Mesenchymal stem cell (in vitro differentiated cells and primary cell): ENCODE measurements at regions not wholly inside any gene's neighbourhood (a gene's known extent, or its start where the extent isn't known, plus 50 kb on each side); places are given as distances from the start of the nearest gene placed in this dataset.
A peak's percentile ranks its signal among the peaks of the same experiment; 100 is the strongest.

Source experiments
- DNase-seq: peaks from one replicate; pipeline ENCODE4 v3.0.0-alpha.2; 2013
- H2AFZ ChIP-seq: one replicate; pipeline ENCODE4 v1.6.1; 2013; ENCODE audit warnings: low read depth, mild to moderate bottlenecking, control low read depth, inconsistent platforms, low read length, moderate library complexity
- H2AK5ac ChIP-seq: 2 replicates; pipeline ENCODE4 v1.6.1; 2013; ENCODE audit warnings: low read length, moderate library complexity, mild to moderate bottlenecking, inconsistent platforms; ENCODE audit not compliant: severe bottlenecking
- H2BK120ac ChIP-seq: one replicate; pipeline ENCODE4 v1.6.1; 2013; ENCODE audit warnings: low read depth, mild to moderate bottlenecking, inconsistent platforms, low read length, moderate library complexity
- H2BK12ac ChIP-seq, 2 experiments: one replicate each; pipeline ENCODE4 v1.6.1; 2013; ENCODE audit warnings: inconsistent platforms in 2 of 2, low read length in 2 of 2, mild to moderate bottlenecking in 2 of 2, moderate library complexity in 2 of 2, control low read depth in 1 of 2
- H2BK15ac ChIP-seq: one replicate; pipeline ENCODE4 v1.6.1; 2013; ENCODE audit warnings: mild to moderate bottlenecking, low read depth, inconsistent platforms; ENCODE audit not compliant: poor library complexity, severe bottlenecking
- H2BK5ac ChIP-seq: 2 replicates; pipeline ENCODE4 v1.6.1; 2013; ENCODE audit warnings: low read depth, mild to moderate bottlenecking, low read length, control low read depth, inconsistent platforms; ENCODE audit not compliant: poor library complexity, severe bottlenecking
- H3K14ac ChIP-seq, 2 experiments: one replicate each; pipeline ENCODE4 v1.6.1; 2013; ENCODE audit warnings: inconsistent platforms in 2 of 2, low read length in 2 of 2, control low read depth in 1 of 2, mild to moderate bottlenecking in 1 of 2, moderate library complexity in 1 of 2
- H3K18ac ChIP-seq, 2 experiments: one replicate each; pipeline ENCODE4 v1.6.1; 2013; ENCODE audit warnings: inconsistent platforms in 2 of 2, low read length in 2 of 2, control low read depth in 1 of 2, low read depth in 1 of 2, mild to moderate bottlenecking in 1 of 2
- H3K23ac ChIP-seq, 2 experiments: one replicate each; pipeline ENCODE4 v1.6.1; 2013; ENCODE audit warnings: inconsistent platforms in 2 of 2, low read length in 2 of 2, mild to moderate bottlenecking in 2 of 2, moderate library complexity in 2 of 2, control low read depth in 1 of 2
- H3K27ac ChIP-seq: 2 replicates; pipeline ENCODE4 v1.5.1; 2013; ENCODE audit warnings: mild to moderate bottlenecking, moderate library complexity, low read length, control low read depth, inconsistent platforms; ENCODE audit not compliant: poor library complexity, severe bottlenecking
- H3K27me3 ChIP-seq, 2 experiments: 2 replicates each; pipeline versions ENCODE4 v1.6.1 to v1.7.0; 2013; ENCODE audit warnings: low read length in 2 of 2, mild to moderate bottlenecking in 2 of 2, moderate library complexity in 2 of 2, control low read depth in 1 of 2, inconsistent platforms in 1 of 2; ENCODE audit not compliant: control insufficient read depth in 1 of 2, insufficient read depth in 1 of 2
- H3K36me3 ChIP-seq, 2 experiments: 2 replicates each; pipeline versions ENCODE4 v1.6.1 to v1.7.0; 2013; ENCODE audit warnings: low read length in 2 of 2, control low read depth in 1 of 2, inconsistent platforms in 1 of 2, low read depth in 1 of 2, mild to moderate bottlenecking in 1 of 2; ENCODE audit not compliant: insufficient read depth in 2 of 2, control insufficient read depth in 1 of 2
- H3K4ac ChIP-seq, 2 experiments: one replicate each; pipeline ENCODE4 v1.6.1; 2013; ENCODE audit warnings: inconsistent platforms in 2 of 2, low read length in 2 of 2, mild to moderate bottlenecking in 2 of 2, moderate library complexity in 2 of 2, control low read depth in 1 of 2, low read depth in 1 of 2
- H3K4me1 ChIP-seq: 2 replicates; pipeline ENCODE4 v1.6.1; 2013; ENCODE audit warnings: low read depth, low read length, control low read depth; ENCODE audit not compliant: control insufficient read depth, insufficient read depth
- H3K4me2 ChIP-seq: 2 replicates; pipeline ENCODE4 v1.6.1; 2013; ENCODE audit warnings: low read length, mild to moderate bottlenecking, inconsistent platforms; ENCODE audit not compliant: poor library complexity, severe bottlenecking
- H3K4me3 ChIP-seq, 2 experiments: 2 replicates each; pipeline versions ENCODE4 v1.5.1 to v1.7.0; 2013; ENCODE audit warnings: low read length in 2 of 2, mild to moderate bottlenecking in 2 of 2, control low read depth in 1 of 2, low read depth in 1 of 2; ENCODE audit not compliant: insufficient read depth in 1 of 2
- H3K79me1 ChIP-seq: replicated peaks from 2 replicates; pipeline ENCODE4 v1.6.1; 2013; ENCODE audit warnings: mild to moderate bottlenecking, control low read depth, low read length, inconsistent platforms; ENCODE audit not compliant: poor library complexity, severe bottlenecking
- H3K9ac ChIP-seq: 2 replicates; pipeline ENCODE4 v1.7.0; 2013; ENCODE audit warnings: mild to moderate bottlenecking, low read length, moderate library complexity
- H3K9me3 ChIP-seq: 2 replicates; pipeline ENCODE4 v1.7.0; 2013; ENCODE audit warnings: mild to moderate bottlenecking, low read length; ENCODE audit not compliant: control insufficient read depth
- H4K8ac ChIP-seq: one replicate; pipeline ENCODE4 v1.6.1; 2013; ENCODE audit warnings: inconsistent platforms, mild to moderate bottlenecking, low read length, moderate library complexity
- H4K91ac ChIP-seq: one replicate; pipeline ENCODE4 v1.6.1; 2013; ENCODE audit warnings: mild to moderate bottlenecking, low read length, inconsistent platforms
- WGBS: methylation state at CpG from one replicate; pipeline ENCODE4 v1.1.7; 2013; ENCODE audit warnings: mixed read lengths; 5-methylcytosine and 5-hydroxymethylcytosine counted together

DNA sequence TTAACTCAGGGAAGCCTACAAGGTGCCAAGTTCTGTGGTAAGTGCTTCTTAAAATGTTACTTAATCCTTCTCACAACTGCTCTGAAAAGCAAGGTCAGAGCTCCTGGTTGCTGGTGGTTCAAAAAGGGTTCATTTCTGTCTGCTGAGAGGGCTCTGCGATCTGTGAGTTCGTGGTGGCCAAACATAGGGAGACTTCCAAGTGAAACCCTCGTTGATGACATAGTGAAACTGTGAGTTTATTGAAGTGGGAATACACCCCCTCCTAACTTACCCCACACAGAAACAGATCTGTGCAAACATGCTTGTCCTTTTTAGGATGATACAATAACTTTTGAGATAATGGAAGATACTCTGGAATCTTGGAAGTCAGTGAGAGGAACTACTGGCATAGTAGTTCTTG is 164.8 kb upstream of the PGRMC2 start:
- no peak overlapping the region for H2BK5ac ChIP-seq
- no peak overlapping the region for H3K4me3 ChIP-seq
- peak overlapping the region; percentile 54 for H3K9ac ChIP-seq
- DNase-seq = no peak
- no peak overlapping the region for H4K8ac ChIP-seq
- no peak overlapping the region for H3K18ac ChIP-seq
- H3K23ac ChIP-seq = no peak overlapping the region
- no peak overlapping the region for H2BK120ac ChIP-seq
- H3K4me1 ChIP-seq = peaks cover 13% of the 10 kb centered on the region
- H4K91ac ChIP-seq = no peak overlapping the region
- no peak overlapping the region for H3K4me2 ChIP-seq
- H3K27ac ChIP-seq = no peak overlapping the region
- no peaks in the 10 kb centered on the region for H3K9me3 ChIP-seq
- no peak overlapping the region for H3K14ac ChIP-seq
- H3K79me1 ChIP-seq = peaks cover 3% of the 10 kb centered on the region
- 100% methylated on average over 1 of the region's 3 CpGs for WGBS
- no peak overlapping the region for H3K4ac ChIP-seq
- H2BK15ac ChIP-seq = no peak overlapping the region
- H2AK5ac ChIP-seq = peak overlapping the region; percentile 86
- H3K27me3 ChIP-seq = no peaks in the 10 kb centered on the region
- no peak overlapping the region for H2AFZ ChIP-seq
- H3K36me3 ChIP-seq = no peaks in the 10 kb centered on the region
- no peak overlapping the region for H2BK12ac ChIP-seq

DNA sequence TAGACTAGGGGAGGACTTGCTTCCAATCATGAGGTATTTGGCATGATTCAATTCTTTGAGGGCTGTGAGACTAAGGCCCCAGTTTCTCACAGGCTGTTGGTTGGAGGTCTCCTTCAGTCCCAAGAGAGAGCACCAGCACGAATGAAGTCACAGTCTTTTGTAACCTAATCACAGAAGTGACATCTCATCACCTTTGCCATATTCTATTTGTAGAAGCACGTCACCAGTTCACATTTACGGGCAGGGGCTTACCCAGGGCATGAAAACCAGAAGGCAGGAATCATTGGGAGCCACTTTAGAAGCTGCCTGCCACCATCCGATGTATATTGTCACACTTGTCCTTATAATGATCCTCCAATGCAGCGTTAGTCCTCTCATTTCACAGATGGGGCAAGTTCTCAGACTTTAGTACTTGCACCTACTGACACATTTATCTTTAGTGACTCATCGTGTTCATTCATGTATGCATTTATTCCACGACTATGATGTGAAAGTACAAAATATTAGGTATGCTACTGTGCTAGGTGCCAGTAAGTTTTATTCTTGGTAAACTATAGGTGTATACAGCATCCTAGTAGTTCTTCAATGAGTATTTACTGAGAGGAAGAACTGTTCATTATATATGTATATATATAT is 163.8 kb upstream of the PGRMC2 start:
- Histone ChIP-seq H3K4me3 (no peak overlapping the region), H3K9ac (no peak overlapping the region), H2AK5ac (peak overlapping the region; percentile 5), H3K27ac (no peak overlapping the region), H4K91ac (no peak overlapping the region), H3K36me3 (no peaks in the 10 kb centered on the region), H2BK120ac (no peak overlapping the region), H3K27me3 (no peaks in the 10 kb centered on the region), H2AFZ (no peak overlapping the region), H2BK15ac (no peak overlapping the region), H3K4me1 (peaks cover 13% of the 10 kb centered on the region), H2BK5ac (no peak overlapping the region), H2BK12ac (peak overlapping the region in 1 of 2 experiments; percentile 43), H3K9me3 (no peaks in the 10 kb centered on the region), H3K18ac (peak overlapping the region in 1 of 2 experiments; percentile 68), H3K4me2 (no peak overlapping the region), H4K8ac (no peak overlapping the region), H3K79me1 (peaks cover 6% of the 10 kb centered on the region), H3K14ac (no peak overlapping the region), H3K4ac (no peak overlapping the region), H3K23ac (no peak overlapping the region)
- WGBS = 95% methylated on average over 7 of the region's 7 CpGs
- no peak for DNase-seq

DNA sequence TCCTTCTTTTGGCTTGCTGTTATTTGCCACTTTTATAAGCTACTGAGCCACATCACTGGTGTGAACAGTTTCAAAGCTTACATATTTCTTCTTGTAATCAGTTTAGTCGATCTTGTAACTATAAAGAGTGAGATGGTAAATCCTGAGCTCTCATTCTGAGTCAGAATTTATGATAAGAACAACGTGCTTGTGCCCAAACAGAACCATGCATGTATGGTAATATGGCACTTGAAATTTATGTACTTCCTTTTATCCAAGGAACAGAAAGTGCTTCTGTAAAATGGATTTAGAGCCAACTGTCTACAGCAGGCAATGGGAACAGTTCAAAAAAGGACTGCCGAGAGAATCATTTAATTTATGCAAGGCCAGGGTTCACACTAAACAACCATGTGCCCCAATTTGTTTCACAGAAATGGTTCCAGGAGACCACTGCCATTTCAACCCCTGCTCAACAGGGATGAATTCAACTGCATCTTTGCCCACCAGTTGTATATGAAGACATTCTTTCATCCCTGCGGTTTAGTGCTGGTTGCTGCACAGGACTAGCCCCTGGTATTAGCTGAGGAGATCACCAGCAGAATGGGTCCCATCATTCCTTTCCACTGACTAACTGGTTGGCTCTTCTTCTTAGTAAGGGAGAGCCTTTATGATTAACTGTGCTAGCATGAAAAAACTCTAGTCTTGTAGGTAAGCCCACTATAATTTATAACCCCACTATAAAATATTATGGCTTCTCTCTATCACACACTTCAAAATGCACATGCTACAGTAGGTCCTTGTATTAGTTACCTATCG is 162.9 kb upstream of the PGRMC2 start:
- Histone ChIP-seq H3K23ac (no peak overlapping the region), H3K9me3 (no peaks in the 10 kb centered on the region), H2BK12ac (peak overlapping the region in 1 of 2 experiments; percentile 64), H2AFZ (no peak overlapping the region), H3K18ac (no peak overlapping the region), H2BK15ac (no peak overlapping the region), H3K4me2 (no peak overlapping the region), H3K27me3 (no peaks in the 10 kb centered on the region), H2BK120ac (no peak overlapping the region), H3K36me3 (peaks cover 0 to 3% of the 10 kb centered on the region in 2 experiments), H3K4me1 (peaks cover 10% of the 10 kb centered on the region), H4K91ac (no peak overlapping the region), H3K14ac (no peak overlapping the region), H3K27ac (no peak overlapping the region), H3K79me1 (peaks cover 7% of the 10 kb centered on the region), H2BK5ac (no peak overlapping the region), H2AK5ac (peak overlapping the region; percentile 59), H3K9ac (no peak overlapping the region), H4K8ac (no peak overlapping the region), H3K4me3 (no peak overlapping the region), H3K4ac (peak overlapping the region in 1 of 2 experiments; percentile 32)
- 77% methylated on average over 4 of the region's 5 CpGs for WGBS
- no peak for DNase-seq

DNA sequence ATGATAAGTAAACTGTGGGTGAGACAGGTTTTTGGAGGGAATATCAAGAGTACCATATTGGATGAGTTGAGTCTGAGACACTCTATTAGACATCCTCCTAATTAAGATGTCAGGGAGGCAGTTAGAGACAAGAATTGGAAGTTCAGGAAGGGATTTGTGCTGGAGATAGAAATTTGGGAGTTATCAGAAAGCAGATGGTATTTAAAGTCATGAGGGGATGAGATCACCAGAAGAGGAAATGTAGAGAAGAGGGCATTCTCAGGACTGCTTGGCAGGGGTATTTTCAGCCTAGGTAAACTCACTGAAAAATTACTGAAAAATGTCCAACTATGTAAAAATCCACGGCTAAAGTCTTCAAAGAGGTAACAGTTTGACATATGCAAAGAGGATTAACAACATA is 161.6 kb upstream of the PGRMC2 start:
- Histone ChIP-seq H3K4me3 (no peak overlapping the region), H4K91ac (no peak overlapping the region), H2AK5ac (no peak overlapping the region), H3K27me3 (no peaks in the 10 kb centered on the region), H2BK120ac (no peak overlapping the region), H3K79me1 (peaks cover 8% of the 10 kb centered on the region), H2BK5ac (no peak overlapping the region), H3K18ac (no peak overlapping the region), H3K4me2 (no peak overlapping the region), H3K36me3 (peaks cover 0 to 4% of the 10 kb centered on the region in 2 experiments), H3K9me3 (peaks cover 10% of the 10 kb centered on the region), H3K9ac (peak overlapping the region; percentile 11), H2AFZ (no peak overlapping the region), H3K23ac (no peak overlapping the region), H4K8ac (no peak overlapping the region), H3K4ac (no peak overlapping the region), H3K27ac (no peak overlapping the region), H3K14ac (no peak overlapping the region), H3K4me1 (peaks cover 4% of the 10 kb centered on the region), H2BK15ac (no peak overlapping the region), H2BK12ac (no peak overlapping the region)
- no CpG with 5 or more reads among the region's 1 CpG for WGBS
- no peak for DNase-seq
